HUES64 (cell line): ENCODE measurements at regions not wholly inside any gene's neighbourhood (a gene's known extent, or its start where the extent isn't known, plus 50 kb on each side); places are given as distances from the start of the nearest gene placed in this dataset.

Experiments
- H3K27ac ChIP-seq: 2 replicates; pipeline ENCODE4 v1.7.0; 2013; ENCODE audit warnings: low read depth, low read length, inconsistent platforms
- H3K27me3 ChIP-seq: 2 replicates; pipeline ENCODE4 v1.6.1; 2013; ENCODE audit warnings: mild to moderate bottlenecking, low read length; ENCODE audit not compliant: insufficient read depth
- H3K36me3 ChIP-seq: 2 replicates; pipeline ENCODE4 v1.6.1; 2013; ENCODE audit warnings: mild to moderate bottlenecking, low read length; ENCODE audit not compliant: insufficient read depth
- H3K4me1 ChIP-seq: 2 replicates; pipeline ENCODE4 v1.6.1; 2013; ENCODE audit warnings: mild to moderate bottlenecking, low read length, moderate library complexity; ENCODE audit not compliant: insufficient read depth
- H3K4me3 ChIP-seq: 2 replicates; pipeline ENCODE4 v1.5.1; 2013; ENCODE audit warnings: mild to moderate bottlenecking, low read length, moderate library complexity
- H3K9ac ChIP-seq: 2 replicates; pipeline ENCODE4 v1.6.1; 2013; ENCODE audit warnings: mild to moderate bottlenecking, low read depth, low read length
- H3K9me3 ChIP-seq: 2 replicates; pipeline ENCODE4 v1.6.1; 2013; ENCODE audit warnings: low read depth, low read length; ENCODE audit not compliant: insufficient read depth
- WGBS: fragments of 150-250, 120-280 bp; methylation state at CpG from one replicate; pipeline ENCODE4 v1.1.7; 2013; ENCODE audit warnings: missing lambda C conversion rate; 5-methylcytosine and 5-hydroxymethylcytosine counted together

DNA sequence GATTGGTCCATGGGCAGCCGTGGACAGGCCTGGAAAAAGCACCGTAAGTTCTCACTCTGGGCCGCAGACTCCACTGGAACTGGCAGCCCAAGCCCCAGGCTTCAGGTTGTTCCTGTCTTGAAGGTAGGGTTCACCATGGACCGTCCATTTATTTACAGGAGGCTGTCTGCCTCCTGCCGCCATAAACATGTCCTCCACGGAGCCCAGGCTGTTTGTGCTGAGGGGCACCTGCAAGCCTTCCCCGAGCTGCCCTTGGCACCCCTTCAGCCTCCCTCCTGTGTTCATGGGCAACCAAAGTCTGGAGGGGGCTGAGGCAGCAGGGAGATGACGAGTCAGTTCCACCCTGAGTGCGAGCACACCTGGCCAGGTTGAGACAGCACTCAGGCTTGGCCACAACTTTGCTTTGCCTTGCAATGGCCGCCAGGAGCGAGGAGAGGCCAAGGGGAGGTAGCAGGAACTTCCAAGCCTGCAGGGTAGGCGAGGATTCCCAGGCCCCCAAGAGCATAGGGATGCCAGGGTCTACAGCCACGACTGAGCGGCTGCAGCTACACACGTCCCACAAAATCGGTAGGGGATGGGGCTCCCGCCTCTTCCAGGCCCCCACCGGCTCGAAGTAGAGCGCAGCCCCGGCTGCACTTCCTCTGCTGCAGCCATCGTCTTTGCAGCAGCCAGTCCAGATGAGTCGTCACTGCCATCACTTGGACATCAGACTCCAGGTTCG, 1625.6 kb upstream of the ACO1 start:
- no peaks in the 10 kb centered on the region for H3K36me3 ChIP-seq
- WGBS: 96% methylated on average over 24 of the region's 24 CpGs

DNA sequence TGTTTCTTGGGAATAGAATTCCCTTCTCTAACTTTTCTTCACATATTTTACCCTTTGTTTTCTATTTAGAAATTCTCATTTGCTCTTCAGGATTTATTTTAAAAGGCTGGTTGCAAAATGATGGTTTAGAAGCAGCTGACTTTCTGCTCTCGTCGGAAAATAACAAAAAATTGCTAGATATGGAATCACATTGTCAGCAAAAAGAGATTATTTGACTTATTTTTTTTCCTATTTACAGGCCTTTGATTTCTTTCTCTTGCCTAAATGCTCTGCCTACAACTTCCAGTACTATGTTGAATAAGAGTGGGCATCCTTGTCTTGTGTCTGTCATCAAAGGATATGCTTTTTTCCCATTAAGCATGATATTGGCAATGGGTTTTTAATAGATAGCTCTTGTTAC, 1619.1 kb upstream of the ACO1 start:
- 95% methylated on average over 2 of the region's 2 CpGs for WGBS
- no peaks in the 10 kb centered on the region for H3K36me3 ChIP-seq
- no peak overlapping the region for H3K9ac ChIP-seq
- H3K27me3 ChIP-seq: no peaks in the 10 kb centered on the region
- no peaks in the 10 kb centered on the region for H3K9me3 ChIP-seq
- H3K4me1 ChIP-seq: peaks cover 14% of the 10 kb centered on the region
- H3K4me3 ChIP-seq: no peak overlapping the region
- no peak overlapping the region for H3K27ac ChIP-seq

More for the DNA sequence above, 1625.6 kb upstream of the ACO1 start:
- H3K27me3 ChIP-seq: no peaks in the 10 kb centered on the region
- no peak overlapping the region for H3K9ac ChIP-seq
- peaks cover 21% of the 10 kb centered on the region for H3K4me1 ChIP-seq
- H3K4me3 ChIP-seq: no peak overlapping the region
- H3K27ac ChIP-seq: no peak overlapping the region
- H3K9me3 ChIP-seq: peaks cover 6% of the 10 kb centered on the region; the same call in 1 of the 2 replicates

DNA sequence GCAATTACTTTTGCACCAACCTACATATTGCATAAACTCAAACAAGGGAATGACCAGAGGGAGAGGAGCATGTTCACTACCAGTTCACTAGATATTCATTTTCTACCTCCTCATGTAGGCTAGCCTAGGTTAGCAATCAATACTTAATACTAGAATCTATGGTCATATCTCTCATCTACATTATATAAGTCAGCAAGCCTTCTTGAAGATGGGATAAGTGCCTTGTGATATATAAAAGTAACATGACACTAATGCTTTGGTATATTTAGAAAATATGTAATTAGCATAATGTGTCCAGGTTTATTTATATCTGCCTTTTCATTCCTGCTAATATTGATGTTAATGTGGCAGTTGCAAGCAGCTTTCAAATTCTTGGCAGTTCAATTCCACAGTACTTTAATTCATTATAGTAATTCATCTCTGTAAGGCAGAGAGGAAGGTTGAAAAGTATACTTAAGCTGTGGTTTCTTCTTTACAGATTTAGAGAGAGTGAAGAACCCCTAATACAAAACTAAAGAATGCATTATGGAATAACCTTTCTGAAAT, 1613.2 kb upstream of the ACO1 start:
- Histone ChIP-seq H3K9ac (no peak overlapping the region), H3K27me3 (no peaks in the 10 kb centered on the region), H3K9me3 (no peaks in the 10 kb centered on the region), H3K4me1 (no peaks in the 10 kb centered on the region), H3K36me3 (no peaks in the 10 kb centered on the region), H3K4me3 (no peak overlapping the region), H3K27ac (no peak overlapping the region)

DNA sequence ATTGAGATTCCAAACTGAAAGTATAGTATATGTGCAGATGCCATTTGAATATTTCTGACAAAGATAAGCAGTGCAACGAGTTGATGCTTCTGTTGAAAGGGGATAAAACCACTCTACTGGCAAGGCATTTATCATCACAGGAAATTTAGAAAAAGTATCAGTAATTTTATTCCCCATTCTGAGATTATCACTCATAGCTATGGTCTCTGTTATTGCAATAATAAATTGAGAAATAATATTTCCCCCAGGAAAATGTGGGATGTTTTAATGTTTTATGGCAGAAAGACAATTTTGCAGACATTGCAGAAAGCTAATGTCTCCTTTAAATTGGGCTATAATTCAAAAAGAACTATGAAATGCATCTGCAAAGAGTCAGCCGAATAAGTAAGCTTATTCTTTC, 1612.7 kb upstream of the ACO1 start:
- Histone ChIP-seq H3K27me3 (no peaks in the 10 kb centered on the region), H3K36me3 (no peaks in the 10 kb centered on the region), H3K4me3 (no peak overlapping the region), H3K27ac (no peak overlapping the region), H3K9ac (no peak overlapping the region), H3K4me1 (no peaks in the 10 kb centered on the region), H3K9me3 (no peaks in the 10 kb centered on the region)
- 100% methylated on average over 1 of the region's 2 CpGs for WGBS

DNA sequence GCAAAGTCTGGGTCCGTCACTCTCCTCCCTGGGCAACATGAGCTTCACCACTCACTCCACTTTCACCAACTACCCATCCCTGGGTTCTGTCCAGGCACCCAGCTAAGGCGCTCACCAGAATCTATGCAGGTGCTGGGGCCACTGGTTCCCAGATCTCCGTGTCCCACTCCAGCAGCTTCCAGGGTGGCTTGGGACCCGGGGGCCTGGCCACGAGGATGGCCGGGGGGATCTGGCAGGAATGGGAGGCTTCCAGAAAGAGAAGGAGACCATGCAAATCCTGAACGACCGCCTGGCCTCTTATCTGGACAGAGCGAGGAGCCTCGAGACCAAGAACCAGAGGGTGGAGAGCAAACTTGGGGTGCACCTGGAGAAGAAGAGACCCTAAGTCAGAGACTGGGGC, 1611.0 kb upstream of the ACO1 start:
- Histone ChIP-seq H3K27me3 (no peaks in the 10 kb centered on the region), H3K4me1 (no peaks in the 10 kb centered on the region), H3K27ac (no peak overlapping the region), H3K9me3 (no peaks in the 10 kb centered on the region), H3K36me3 (no peaks in the 10 kb centered on the region), H3K4me3 (no peak overlapping the region), H3K9ac (no peak overlapping the region)
- WGBS: 96% methylated on average over 10 of the region's 10 CpGs

DNA sequence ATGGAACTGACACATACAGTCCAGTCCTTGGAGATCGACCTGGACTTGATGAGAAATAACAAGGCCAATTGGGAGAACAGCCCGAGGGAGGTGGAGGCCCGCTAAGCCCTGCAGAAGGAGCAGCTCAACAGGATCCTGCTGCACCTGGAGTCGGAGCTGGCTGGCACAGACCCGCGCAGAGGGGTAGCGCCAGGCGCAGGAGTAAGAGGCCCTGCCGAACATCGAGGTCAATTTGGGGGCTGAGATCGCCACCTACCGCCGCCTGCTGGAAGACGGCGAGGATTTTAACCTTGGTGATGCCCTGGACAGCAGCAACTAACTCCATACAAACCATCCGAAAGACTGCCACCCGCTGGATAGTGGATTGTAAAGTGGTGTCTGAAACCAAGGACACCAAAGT, 1610.1 kb upstream of the ACO1 start:
- WGBS: 89% methylated on average over 16 of the region's 17 CpGs
- Histone ChIP-seq H3K27ac (no peak overlapping the region), H3K9me3 (no peaks in the 10 kb centered on the region), H3K9ac (no peak overlapping the region), H3K27me3 (no peaks in the 10 kb centered on the region), H3K4me1 (no peaks in the 10 kb centered on the region), H3K4me3 (no peak overlapping the region), H3K36me3 (no peaks in the 10 kb centered on the region)

DNA sequence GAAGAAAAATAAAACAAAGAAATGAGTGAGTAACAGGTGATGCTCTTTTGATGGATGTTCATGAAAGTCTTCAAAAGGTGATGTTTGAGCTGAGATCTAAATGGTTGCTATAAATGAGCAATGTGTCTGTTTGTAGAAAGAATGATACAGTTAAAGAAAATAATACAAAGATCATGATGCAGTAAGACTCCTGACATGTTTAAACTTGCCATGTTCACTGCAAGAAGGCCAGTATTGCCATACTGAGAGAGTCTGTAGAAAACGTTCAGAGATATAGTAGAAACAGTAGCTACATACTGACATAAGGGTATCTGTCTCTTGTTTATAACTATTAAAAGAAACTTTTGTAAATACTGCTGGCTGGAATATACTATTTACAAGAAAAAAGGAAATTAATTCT, 1609.2 kb upstream of the ACO1 start:
- H3K4me3 ChIP-seq: no peak overlapping the region
- no CpG with 5 or more reads among the region's 1 CpG for WGBS
- H3K9ac ChIP-seq: no peak overlapping the region
- H3K27me3 ChIP-seq: no peaks in the 10 kb centered on the region
- no peaks in the 10 kb centered on the region for H3K9me3 ChIP-seq
- no peak overlapping the region for H3K27ac ChIP-seq
- H3K4me1 ChIP-seq: no peaks in the 10 kb centered on the region
- no peaks in the 10 kb centered on the region for H3K36me3 ChIP-seq

DNA sequence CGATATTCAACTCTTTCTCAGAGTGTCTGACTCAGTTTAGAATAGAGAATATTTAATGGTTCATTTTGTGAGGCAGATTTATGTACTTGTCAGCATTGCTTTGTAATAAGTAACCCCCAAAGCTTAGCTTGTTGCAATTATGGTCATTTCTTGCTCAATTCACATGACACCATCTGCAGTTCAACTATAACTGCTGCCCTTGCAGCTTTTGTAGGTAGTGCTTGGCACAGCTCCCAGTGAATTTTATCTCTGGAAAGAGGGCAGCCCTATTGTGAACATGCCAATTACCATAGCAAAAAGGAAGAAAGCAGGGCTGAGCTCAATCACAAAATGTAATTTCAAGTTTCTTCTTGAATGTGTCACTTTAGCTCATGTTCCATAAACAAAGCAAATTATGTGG, 1587.7 kb upstream of the ACO1 start:
- H3K4me1 ChIP-seq: peaks cover 12% of the 10 kb centered on the region
- H3K4me3 ChIP-seq: no peak overlapping the region
- no peaks in the 10 kb centered on the region; the same call in 1 of the 2 replicates for H3K36me3 ChIP-seq
- no peak overlapping the region for H3K27ac ChIP-seq
- H3K9ac ChIP-seq: no peak overlapping the region
- 100% methylated on average over 1 of the region's 1 CpG for WGBS
- no peaks in the 10 kb centered on the region for H3K27me3 ChIP-seq
- no peaks in the 10 kb centered on the region for H3K9me3 ChIP-seq

DNA sequence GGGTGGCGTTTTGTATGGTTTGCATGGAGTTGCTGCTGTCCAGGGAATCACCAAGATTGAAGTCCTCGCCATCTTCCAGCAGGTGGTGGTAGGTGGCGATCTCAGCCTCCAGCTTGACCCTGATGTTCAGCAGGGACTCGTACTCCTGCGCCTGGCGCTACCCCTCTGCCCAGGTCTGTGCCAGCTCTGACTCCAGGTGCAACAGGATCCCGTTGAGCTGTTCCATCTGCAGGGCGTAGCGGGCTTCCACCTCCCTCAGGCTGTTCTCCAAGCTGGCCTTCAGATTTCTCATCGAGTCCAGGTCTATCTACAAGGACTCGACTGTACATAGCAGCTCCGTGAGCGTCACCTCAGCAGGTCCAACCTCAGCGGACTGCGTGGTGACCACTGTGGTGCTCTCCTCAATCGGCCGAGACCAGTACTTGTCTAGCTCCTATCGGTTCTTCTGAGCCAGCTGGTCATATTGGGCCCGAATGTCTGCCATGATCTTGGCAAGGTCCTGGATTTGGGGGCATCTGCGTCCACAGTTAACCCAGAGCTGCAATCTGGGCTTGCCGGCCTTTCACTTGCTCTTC, 1584.8 kb upstream of the ACO1 start:
- no peaks in the 10 kb centered on the region; the same call in 1 of the 2 replicates for H3K36me3 ChIP-seq
- H3K27ac ChIP-seq: no peak overlapping the region
- peaks cover 4% of the 10 kb centered on the region; the same call in 1 of the 2 replicates for H3K4me1 ChIP-seq
- H3K9me3 ChIP-seq: no peaks in the 10 kb centered on the region
- H3K4me3 ChIP-seq: no peak overlapping the region
- no peaks in the 10 kb centered on the region for H3K27me3 ChIP-seq
- no peak overlapping the region for H3K9ac ChIP-seq
- WGBS: 92% methylated on average over 21 of the region's 21 CpGs

DNA sequence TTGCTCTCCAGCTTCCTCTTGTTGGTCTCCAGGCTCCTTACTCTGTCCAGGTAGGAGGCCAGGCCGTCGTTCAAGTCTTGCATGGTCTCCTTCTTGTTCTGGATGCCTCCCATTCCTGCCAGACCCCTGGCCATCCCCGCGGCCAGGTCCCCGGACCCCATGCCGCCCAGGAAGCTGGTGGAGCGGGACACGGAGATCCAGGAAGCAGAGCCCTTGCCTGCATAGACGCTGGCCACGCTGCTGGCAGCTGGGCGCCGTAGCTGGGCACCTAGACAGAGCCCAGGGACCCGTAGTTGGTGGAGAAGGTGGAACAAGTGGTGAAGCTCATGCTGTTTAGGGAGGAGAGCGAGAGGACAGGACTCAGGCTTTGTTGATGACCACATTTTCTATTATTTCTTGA, 1584.0 kb upstream of the ACO1 start:
- Histone ChIP-seq H3K36me3 (no peaks in the 10 kb centered on the region; the same call in 1 of the 2 replicates), H3K27me3 (no peaks in the 10 kb centered on the region), H3K9me3 (no peaks in the 10 kb centered on the region), H3K9ac (no peak overlapping the region), H3K27ac (no peak overlapping the region), H3K4me3 (no peak overlapping the region), H3K4me1 (peaks cover 4% of the 10 kb centered on the region; the same call in 1 of the 2 replicates)
- 95% methylated on average over 14 of the region's 14 CpGs for WGBS

DNA sequence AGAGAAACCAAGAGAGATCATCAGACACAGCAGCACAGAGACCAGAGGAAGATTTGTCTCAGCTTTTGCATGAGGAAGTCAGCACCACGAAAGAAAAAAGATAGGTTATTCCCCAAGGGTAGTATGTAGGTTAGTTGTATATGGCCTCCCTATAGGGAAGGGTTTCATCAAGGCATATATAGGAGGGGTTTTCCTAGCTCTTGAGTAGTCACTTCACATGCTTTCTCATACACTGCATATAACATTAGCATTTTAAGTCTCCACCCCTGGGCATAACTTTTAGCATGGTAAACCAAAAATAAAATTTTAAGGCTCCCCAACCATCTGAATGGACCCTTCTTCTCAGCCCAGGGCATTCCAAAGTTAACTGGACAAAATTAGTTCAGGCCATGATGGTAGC, 1571.6 kb upstream of the ACO1 start:
- Histone ChIP-seq H3K4me1 (peaks cover 7% of the 10 kb centered on the region), H3K9me3 (no peaks in the 10 kb centered on the region), H3K27me3 (no peaks in the 10 kb centered on the region), H3K27ac (no peak overlapping the region), H3K4me3 (no peak overlapping the region), H3K36me3 (no peaks in the 10 kb centered on the region), H3K9ac (no peak overlapping the region)
- WGBS: 94% methylated on average over 1 of the region's 1 CpG
